ENCODE measurements at regions not wholly inside any gene's neighbourhood (a gene's known extent, or its start where the extent isn't known, plus 50 kb on each side); places are given as distances from the start of the nearest gene placed in this dataset.

- no peaks in the 10 kb centered on the region for H3K27me3 ChIP-seq
- H3K9me3 ChIP-seq: no peaks in the 10 kb centered on the region
- H3K4me3 ChIP-seq: no peak overlapping the region
- intact Hi-C loops (cut with DNase I; ENCODE audit: low total_unique reads): loop anchor here (1.0 to 10.0 kb wide), 6 partner anchors 14 to 693 kb away; partner anchors contain the start of gene TSC22D1
- H3K4me1 ChIP-seq: peaks cover 39 to 42% of the 10 kb centered on the region in 2 donors
- DNase-seq: peak; percentile 92 to 93
- ATAC-seq: peak; percentile 81 to 93
- in situ Hi-C loops (cut with MboI; ENCODE audit: low sequenced_read_pairs in 4 of 4): loop anchor here in 1 of 4 donors (10.0 kb wide), 1 partner anchor 73 kb away; no protein-coding TSS in a partner anchor
- TF ChIP-seq CTCF (IDR thresholded peaks at IDR 0.05 in 4 of 5, conservative IDR thresholded peaks at IDR 0.05 in 1 of 5): peak in 2 of 5 experiments; percentile 16
- no peak for TF ChIP-seq POLR2A (IDR thresholded peaks at IDR 0.05)
- no peaks in the 10 kb centered on the region for H3K36me3 ChIP-seq
- H3K27ac ChIP-seq: peak overlapping the region; percentile 79 to 90 (median 84)
These were observed 141.7 kb upstream of the SERP2 start for GRCh38 chr13:44231786-44232516.

- Histone ChIP-seq H3K4me3 (no peak overlapping the region), H3K36me3 (no peaks in the 10 kb centered on the region), H3K9me3 (no peaks in the 10 kb centered on the region), H3K27me3 (no peaks in the 10 kb centered on the region), H3K4me1 (peaks cover 47 to 49% of the 10 kb centered on the region in 2 donors), H3K27ac (peak overlapping the region; percentile 79 to 90 (median 84))
- intact Hi-C loops (cut with DNase I; ENCODE audit: low total_unique reads): loop anchor here (1.0 to 10.0 kb wide), 6 partner anchors 14 to 692 kb away; partner anchors contain the start of gene TSC22D1
- DNase-seq (no peak), ATAC-seq (no peak)
- TF ChIP-seq POLR2A (IDR thresholded peaks at IDR 0.05) (no peak), CTCF (IDR thresholded peaks at IDR 0.05 in 4 of 5, conservative IDR thresholded peaks at IDR 0.05 in 1 of 5) (no peak)
- in situ Hi-C loops (cut with MboI; ENCODE audit: low sequenced_read_pairs in 4 of 4): loop anchor here in 1 of 4 donors (10.0 kb wide), 1 partner anchor 72 kb away; no protein-coding TSS in a partner anchor
These were observed 140.8 kb upstream of the SERP2 start for GRCh38 chr13:44232774-44233173.

- in situ Hi-C loops (cut with MboI; ENCODE audit: low sequenced_read_pairs in 4 of 4) (loop anchor here in 1 of 4 donors (10.0 kb wide), 1 partner anchor 70 kb away; no protein-coding TSS in a partner anchor), intact Hi-C loops (cut with DNase I; ENCODE audit: low total_unique reads) (loop anchor here (10.0 kb wide), 3 partner anchors 340 to 690 kb away; partner anchors contain the start of gene TSC22D1)
- H3K4me1 ChIP-seq: peaks cover 55 to 59% of the 10 kb centered on the region in 2 donors
These were observed 139.1 kb upstream of the SERP2 start for GRCh38 chr13:44234566-44234965.

GRCh38 chr13:44236370-44236769 is 137.3 kb upstream of the SERP2 start:
- Histone ChIP-seq H3K9me3 (no peaks in the 10 kb centered on the region), H3K4me1 (peaks cover 55 to 58% of the 10 kb centered on the region in 2 donors), H3K27ac (peak overlapping the region; percentile 91 to 94 (median 93)), H3K4me3 (no peak overlapping the region), H3K36me3 (no peaks in the 10 kb centered on the region), H3K27me3 (no peaks in the 10 kb centered on the region)
- intact Hi-C loops (cut with DNase I; ENCODE audit: low total_unique reads): loop anchor here (2.0 to 10.0 kb wide), 5 partner anchors 78 to 688 kb away; partner anchors contain the start of gene TSC22D1
- in situ Hi-C loops (cut with MboI; ENCODE audit: low sequenced_read_pairs in 4 of 4): loop anchor here in 1 of 4 donors (10.0 kb wide), 1 partner anchor 68 kb away; no protein-coding TSS in a partner anchor
- DNase-seq (peak; percentile 67 to 74), ATAC-seq (peak; percentile 72 to 74)
- TF ChIP-seq POLR2A (IDR thresholded peaks at IDR 0.05) (peak; percentile 54 to 71), CTCF (IDR thresholded peaks at IDR 0.05 in 4 of 5, conservative IDR thresholded peaks at IDR 0.05 in 1 of 5) (no peak)

More at GRCh38 chr13:44234566-44234965, 139.1 kb upstream of the SERP2 start:
- ATAC-seq (no peak), DNase-seq (no peak)
- Histone ChIP-seq H3K36me3 (no peaks in the 10 kb centered on the region), H3K27me3 (no peaks in the 10 kb centered on the region), H3K27ac (peak overlapping the region; percentile 9 to 93 (median 92)), H3K9me3 (no peaks in the 10 kb centered on the region), H3K4me3 (no peak overlapping the region)
- TF ChIP-seq CTCF (IDR thresholded peaks at IDR 0.05 in 4 of 5, conservative IDR thresholded peaks at IDR 0.05 in 1 of 5): no peak
- no peak for TF ChIP-seq POLR2A (IDR thresholded peaks at IDR 0.05)
